H1 (cell line): ENCODE measurements at regions not wholly inside any gene's neighbourhood (a gene's known extent, or its start where the extent isn't known, plus 50 kb on each side); places are given as distances from the start of the nearest gene placed in this dataset.

Source experiments
- CTCF ChIA-PET: fragments of 300-600 bp; sonication (Branson Sonifier 250); formaldehyde crosslinking; loops from one replicate; lab custom pipeline; 2021; ENCODE audit not compliant: partially characterized antibody; lab: Charles Lee
- POLR2A ChIA-PET: fragments of 300-600 bp; sonication (Branson Sonifier 250); formaldehyde crosslinking; loops from one replicate; lab custom pipeline; 2021; ENCODE audit warnings: inconsistent platforms; ENCODE audit not compliant: partially characterized antibody; lab: Charles Lee
- DNase-seq, 2 experiments: peaks; one replicate each; pipeline versions ENCODE4 v3.0.0 to v3.0.0-alpha.2; 2010 to 2022; ENCODE audit warnings: low spot score in 2 of 2, low read depth in 1 of 2, mixed read lengths in 1 of 2
- FAIRE-seq: peaks from 2 replicates; lab custom pipeline; 2011; peaks lifted over from hg19 to GRCh38; lab: Jason Lieb, UNC
- H2AFZ ChIP-seq: 2 replicates; pipeline ENCODE4 v1.8.1; 2012; ENCODE audit warnings: low read length, inconsistent platforms
- H2AK5ac ChIP-seq: 2 replicates; pipeline ENCODE4 v1.6.1; 2013; ENCODE audit warnings: low read depth, low read length
- H2BK120ac ChIP-seq: replicated peaks from 2 replicates; pipeline ENCODE3; 2013; ENCODE audit warnings: low read depth, low read length, inconsistent platforms
- H2BK12ac ChIP-seq: 2 replicates; pipeline ENCODE4 v1.6.1; 2013; ENCODE audit warnings: low read depth, low read length
- H2BK15ac ChIP-seq: 2 replicates; pipeline ENCODE4 v1.6.1; 2013; ENCODE audit warnings: low read length
- H2BK20ac ChIP-seq: 2 replicates; pipeline ENCODE4 v1.6.1; 2013; ENCODE audit warnings: low read length
- H2BK5ac ChIP-seq: 2 replicates; pipeline ENCODE4 v1.6.1; 2013; ENCODE audit warnings: low read depth, low read length
- H3K14ac ChIP-seq: 2 replicates; pipeline ENCODE4 v1.6.1; 2013; ENCODE audit warnings: inconsistent platforms; ENCODE audit not compliant: insufficient read length
- H3K18ac ChIP-seq: 2 replicates; pipeline ENCODE4 v1.6.1; 2013; ENCODE audit warnings: low read length; ENCODE audit errors: extremely low read depth
- H3K23ac ChIP-seq: 2 replicates; pipeline ENCODE4 v1.6.1; 2013; ENCODE audit warnings: inconsistent platforms; ENCODE audit not compliant: insufficient read length
- H3K23me2 ChIP-seq: 2 replicates; pipeline ENCODE4 v1.6.1; 2013; ENCODE audit warnings: low read depth, low read length
- H3K27ac ChIP-seq: 2 replicates; pipeline ENCODE4 v1.6.1; 2011; ENCODE audit warnings: low read depth, low read length, inconsistent platforms
- H3K27me3 ChIP-seq, 4 experiments: replicated peaks in 1 of 4; 1 replicate in 1 of 4; 2 replicates in 3 of 4; pipeline versions ENCODE4 v1.6.1 to v1.8.1; 2011 to 2013; ENCODE audit warnings: low read length in 3 of 4, mild to moderate bottlenecking in 3 of 4, inconsistent platforms in 2 of 4, mixed read lengths in 2 of 4, moderate library complexity in 1 of 4; ENCODE audit not compliant: control insufficient read depth in 3 of 4, insufficient read depth in 3 of 4; ENCODE audit errors: extremely low read depth in 1 of 4
- H3K36me3 ChIP-seq, 4 experiments: 2 replicates each; pipeline versions ENCODE4 v1.6.1 to v1.8.1; 2011 to 2013; ENCODE audit warnings: mild to moderate bottlenecking in 4 of 4, low read length in 3 of 4, moderate library complexity in 2 of 4, control low read depth in 1 of 4, inconsistent platforms in 1 of 4; ENCODE audit not compliant: insufficient read depth in 4 of 4, control insufficient read depth in 2 of 4
- H3K4ac ChIP-seq: replicated peaks from 2 replicates; pipeline ENCODE3; 2013; ENCODE audit warnings: low read length, low read depth, mixed read lengths, inconsistent platforms; ENCODE audit not compliant: insufficient read length
- H3K4me1 ChIP-seq, 4 experiments: replicated peaks in 1 of 4; 1 replicate in 1 of 4; 2 replicates in 3 of 4; pipeline versions ENCODE4 v1.6.1 to v1.8.1; 2011 to 2013; ENCODE audit warnings: low read length in 3 of 4, inconsistent platforms in 2 of 4, mixed read lengths in 1 of 4; ENCODE audit not compliant: insufficient read depth in 4 of 4, control insufficient read depth in 3 of 4
- H3K4me2 ChIP-seq, 2 experiments: 2 replicates each; pipeline versions ENCODE4 v1.6.1 to v1.8.1; 2011 to 2013; ENCODE audit warnings: low read depth in 2 of 2, low read length in 2 of 2, control low read depth in 1 of 2, inconsistent platforms in 1 of 2, mild to moderate bottlenecking in 1 of 2; ENCODE audit not compliant: insufficient read depth in 1 of 2
- H3K4me3 ChIP-seq, 4 experiments: fragments of 200-600, 300-600 bp in 1 of 4; sonication (generic), shearing (Covaris generic), sonication (Bioruptor Twin) in 1 of 4; 2 replicates each; pipeline versions ENCODE4 v1.5.1 to v1.8.1; 2011 to 2016; ENCODE audit warnings: low read length in 4 of 4, low read depth in 3 of 4, control low read depth in 2 of 4, inconsistent platforms in 2 of 4, mild to moderate bottlenecking in 2 of 4, mixed read lengths in 1 of 4, moderate library complexity in 1 of 4; ENCODE audit not compliant: insufficient read depth in 2 of 4; ENCODE audit errors: extremely low read depth in 1 of 4
- H3K56ac ChIP-seq: replicated peaks from 2 replicates; pipeline ENCODE3; 2013; ENCODE audit warnings: low read depth, mild to moderate bottlenecking, mixed read lengths, low read length, inconsistent platforms; ENCODE audit not compliant: insufficient read length
- H3K79me1 ChIP-seq: 2 replicates; pipeline ENCODE4 v1.6.1; 2013; ENCODE audit warnings: low read depth, low read length, control low read depth
- H3K79me2 ChIP-seq, 2 experiments: 2 replicates each; pipeline versions ENCODE4 v1.6.1 to v1.8.1; 2012 to 2013; ENCODE audit warnings: low read length in 2 of 2, mild to moderate bottlenecking in 2 of 2, inconsistent platforms in 1 of 2; ENCODE audit not compliant: insufficient read depth in 2 of 2, control insufficient read depth in 1 of 2
- H3K9ac ChIP-seq, 4 experiments: replicated peaks in 1 of 4; 1 replicate in 1 of 4; 2 replicates in 3 of 4; pipeline versions ENCODE4 v1.6.1 to v1.8.1; 2011 to 2013; ENCODE audit warnings: low read depth in 3 of 4, low read length in 3 of 4, control low read depth in 2 of 4, mild to moderate bottlenecking in 2 of 4, moderate library complexity in 2 of 4, inconsistent platforms in 1 of 4; ENCODE audit errors: extremely low read depth in 1 of 4
- H3K9me3 ChIP-seq, 2 experiments: 2 replicates each; pipeline versions ENCODE4 v1.6.1 to v1.8.1; 2012 to 2013; ENCODE audit warnings: mild to moderate bottlenecking in 2 of 2, moderate library complexity in 2 of 2, control low read depth in 1 of 2, inconsistent platforms in 1 of 2, low read depth in 1 of 2, low read length in 1 of 2, mixed read lengths in 1 of 2; ENCODE audit not compliant: insufficient read depth in 2 of 2
- H4K20me1 ChIP-seq, 2 experiments: replicated peaks in 1 of 2; 2 replicates each; pipeline versions ENCODE3 to v1.8.1; 2011 to 2013; ENCODE audit warnings: inconsistent platforms in 2 of 2, low read length in 2 of 2, mild to moderate bottlenecking in 1 of 2; ENCODE audit not compliant: insufficient read depth in 2 of 2, control insufficient read depth in 1 of 2
- H4K5ac ChIP-seq: 2 replicates; pipeline ENCODE4 v1.6.1; 2013; ENCODE audit warnings: low read length, low read depth, mixed read lengths, inconsistent platforms; ENCODE audit not compliant: insufficient read length
- H4K8ac ChIP-seq: 2 replicates; pipeline ENCODE4 v1.8.0; 2013; ENCODE audit warnings: mild to moderate bottlenecking, moderate library complexity, low read length, inconsistent platforms; ENCODE audit not compliant: insufficient read depth; ENCODE audit errors: extremely low read depth
- H4K91ac ChIP-seq: replicated peaks from 2 replicates; pipeline ENCODE3; 2013; ENCODE audit warnings: low read length, mixed read lengths, inconsistent platforms; ENCODE audit not compliant: insufficient read length
- ATF3 ChIP-seq: IDR thresholded peaks from 2 replicates; pipeline ENCODE4 v1.6.1; 2011; ENCODE audit warnings: low read depth, mild to moderate bottlenecking, low read length; ENCODE audit not compliant: insufficient read depth
- CTCF ChIP-seq, 3 experiments: IDR thresholded peaks; 1 replicate in 2 of 3; 2 replicates in 1 of 3; pipeline versions ENCODE4 v1.5.1 to v1.6.1; 2011; ENCODE audit warnings: low read length in 3 of 3, mild to moderate bottlenecking in 3 of 3, inconsistent platforms in 2 of 3, low read depth in 1 of 3, moderate library complexity in 1 of 3; ENCODE audit not compliant: insufficient read depth in 1 of 3; ENCODE audit errors: control extremely low read depth in 1 of 3
- EGR1 ChIP-seq: IDR thresholded peaks from 2 replicates; pipeline ENCODE4 v1.6.1; 2011; ENCODE audit warnings: low read depth, low read length, borderline replicate concordance
- PHF8 ChIP-seq: fragments of 200-600 bp; sonication (generic); conservative IDR thresholded peaks from 2 replicates; pipeline ENCODE4 v1.7.1; 2012; ENCODE audit warnings: low read depth, mild to moderate bottlenecking, inconsistent platforms, low read length, moderate library complexity
- POLR2A ChIP-seq, 2 experiments: IDR thresholded peaks; 1 replicate in 1 of 2; 2 replicates in 1 of 2; pipeline ENCODE4 v1.6.1; 2011; ENCODE audit warnings: low read depth in 2 of 2, low read length in 2 of 2, mild to moderate bottlenecking in 2 of 2; ENCODE audit errors: control extremely low read depth in 1 of 2
- POU5F1 ChIP-seq: IDR thresholded peaks from 2 replicates; pipeline ENCODE4 v1.6.1; 2011; ENCODE audit warnings: low read depth, mild to moderate bottlenecking, low read length, moderate library complexity
- SP4 ChIP-seq: IDR thresholded peaks from 2 replicates; pipeline ENCODE4 v1.6.1; 2012; ENCODE audit warnings: low read length, inconsistent platforms
- SRF ChIP-seq: IDR thresholded peaks from 2 replicates; pipeline ENCODE4 v1.6.1; 2011; ENCODE audit warnings: mild to moderate bottlenecking, low read depth, low read length, moderate library complexity
- TAF7 ChIP-seq: optimal IDR thresholded peaks from 2 replicates; pipeline ENCODE3; 2011; ENCODE audit warnings: low read depth, mild to moderate bottlenecking, inconsistent platforms, low read length, moderate library complexity, borderline replicate concordance
- WGBS, 2 experiments: shearing (Covaris generic) in 1 of 2; methylation state at CpG; one replicate each; pipeline versions ENCODE4 v1.1.6 to v1.1.7; 2013 to 2015; ENCODE audit warnings: low lambda C conversion rate in 2 of 2, mixed read lengths in 2 of 2, inconsistent platforms in 1 of 2, low coverage in 1 of 2, missing lambda C conversion rate in 1 of 2; ENCODE audit not compliant: insufficient replicate concordance in 2 of 2, insufficient coverage in 1 of 2, insufficient read length in 1 of 2; ENCODE audit errors: extremely low coverage in 1 of 2, missing lambda C conversion rate in 1 of 2; 5-methylcytosine and 5-hydroxymethylcytosine counted together

GRCh38 chr3:176321099-176321498 lies 876.2 kb downstream of the TBL1XR1 start:
- FAIRE-seq: no peak
- Histone ChIP-seq H2BK15ac (no peak overlapping the region), H3K4ac (no peak overlapping the region), H3K4me3 (peak overlapping the region; percentile 37 to 67 (median 47)), H4K5ac (peak overlapping the region; percentile 95), H3K23me2 (peaks cover 9% of the 10 kb centered on the region), H2BK20ac (no peak overlapping the region), H2AFZ (no peak overlapping the region), H4K91ac (no peak overlapping the region), H3K18ac (no peak overlapping the region; the same call in 1 of the 2 replicates), H2AK5ac (no peak overlapping the region), H2BK5ac (peak overlapping the region; percentile 71; the same call in 1 of the 2 replicates), H3K79me1 (0 out of 2 replicates have a peak, but pooled peaks cover 2% of the 10 kb centered on the region), H3K56ac (no peak overlapping the region)
- 5% methylated on average over 2 of the region's 2 CpGs; no CpG with 5 or more reads in 1 of the 2 experiments for WGBS, 2 experiments
- POLR2A ChIA-PET: interaction anchor here (0.6 to 2.7 kb wide), 9 partner anchors 8 to 1799 kb away, joined by 3 to 15 read pairs (median 4); no protein-coding TSS in a partner anchor
- TF ChIP-seq EGR1 (no peak), TAF7 (no peak), CTCF (IDR thresholded peaks at IDR 0.05; ENCODE audit: control extremely low read depth in 1 of 3, insufficient read depth in 1 of 3, low read depth in 1 of 3, low read length in 3 of 3) (no peak), POLR2A (IDR thresholded peaks at IDR 0.05; ENCODE audit: control extremely low read depth in 1 of 2, low read depth in 2 of 2, low read length in 2 of 2) (no peak), SRF (no peak), PHF8 (no peak), SP4 (no peak), ATF3 (no peak), POU5F1 (no peak)
- TF ChIP-seq, all 59 proteins: peak for 0
- CTCF ChIA-PET: no interaction called here
- Histone ChIP-seq H4K8ac (no peak overlapping the region), H3K79me2 (peaks cover 30 to 90% of the 10 kb centered on the region in 2 experiments; a peak in 3 of 4 replicates), H3K27ac (peak overlapping the region; percentile 49; the same call in 1 of the 2 replicates), H4K20me1 (peaks cover 0 to 5% of the 10 kb centered on the region in 2 experiments), H3K14ac (no peak overlapping the region), H3K23ac (no peak overlapping the region), H3K9ac (peak overlapping the region in 1 of 4 experiments; percentile 61; a peak in 3 of 7 replicates), H3K27me3 (no peaks in the 10 kb centered on the region), H3K9me3 (no peaks in the 10 kb centered on the region), H3K4me2 (peak overlapping the region; percentile 67 to 79), H3K36me3 (peaks cover 3 to 62% (median 16%) of the 10 kb centered on the region in 4 experiments; a peak in 6 of 8 replicates), H2BK12ac (no peak overlapping the region; the same call in 1 of the 2 replicates), H3K4me1 (peaks cover 0 to 11% (median under 1%) of the 10 kb centered on the region in 4 experiments; a peak in 3 of 7 replicates), H2BK120ac (peak overlapping the region; percentile 69)
- DNase-seq: no peak
